Smooth muscle cell (in vitro differentiated cells): ENCODE measurements at regions not wholly inside any gene's neighbourhood (a gene's known extent, or its start where the extent isn't known, plus 50 kb on each side); places are given as distances from the start of the nearest gene placed in this dataset.

Source experiments
- DNase-seq: peaks from one replicate; lab custom pipeline; 2025; ENCODE audit not compliant: unreplicated experiment; lab: John Stamatoyannopoulos, UW
- H2AFZ ChIP-seq: fragments of 200-600 bp; sonication (generic); 2 replicates; pipeline ENCODE4 v1.6.0; 2016; ENCODE audit warnings: antibody characterized with exemption, low read depth, mild to moderate bottlenecking
- H3F3A ChIP-seq: fragments of 200-600 bp; sonication (generic); 2 replicates; pipeline ENCODE4 v1.6.0; 2017; ENCODE audit warnings: antibody characterized with exemption, low read depth
- H3K27ac ChIP-seq: fragments of 200-600 bp; sonication (generic); 2 replicates; pipeline ENCODE4 v1.5.1; 2016; ENCODE audit warnings: low read depth, mild to moderate bottlenecking
- H3K27me3 ChIP-seq: fragments of 200-600 bp; sonication (generic); 2 replicates; pipeline ENCODE4 v1.6.1; 2016; ENCODE audit warnings: low read depth, mild to moderate bottlenecking
- H3K36me3 ChIP-seq: fragments of 200-600 bp; sonication (generic); 2 replicates; pipeline ENCODE4 v1.5.1; 2016; ENCODE audit warnings: low read depth
- H3K4me1 ChIP-seq: fragments of 200-600 bp; sonication (generic); 2 replicates; pipeline ENCODE4 v1.5.1; 2016; ENCODE audit warnings: low read depth
- H3K4me2 ChIP-seq: fragments of 200-600 bp; sonication (generic); 2 replicates; pipeline ENCODE4 v1.6.0; 2016; ENCODE audit warnings: mild to moderate bottlenecking
- H3K4me3 ChIP-seq: fragments of 200-600 bp; sonication (generic); 2 replicates; pipeline ENCODE4 v1.5.1; 2016; ENCODE audit warnings: mild to moderate bottlenecking
- H3K79me2 ChIP-seq: fragments of 200-600 bp; sonication (generic); 2 replicates; pipeline ENCODE4 v1.6.0; 2016; ENCODE audit warnings: low read depth, mild to moderate bottlenecking
- H3K9ac ChIP-seq: fragments of 200-600 bp; sonication (generic); 2 replicates; pipeline ENCODE4 v1.6.0; 2016; ENCODE audit warnings: low read depth
- H3K9me3 ChIP-seq: fragments of 200-600 bp; sonication (generic); replicated peaks from 2 replicates; pipeline ENCODE4 v1.5.1; 2016; ENCODE audit warnings: low read depth
- H4K20me1 ChIP-seq: fragments of 200-600 bp; sonication (generic); 2 replicates; pipeline ENCODE4 v1.6.0; 2016; ENCODE audit warnings: low read depth
- WGBS: methylation state at CpG from one replicate; pipeline ENCODE4 v1.1.7; 2016; ENCODE audit warnings: low lambda C conversion rate; 5-methylcytosine and 5-hydroxymethylcytosine counted together
- TF ChIP-seq, protein P1 (sequence below): fragments of 200-600 bp; sonication (generic); IDR thresholded peaks from 2 replicates; pipeline ENCODE4 v1.5.1; 2017; ENCODE audit warnings: borderline replicate concordance, mild to moderate bottlenecking, antibody characterized with exemption; ENCODE audit not compliant: insufficient read depth, poor library complexity, severe bottlenecking

GRCh38 chr20:48558906-48559305 lies 268.9 kb downstream of the PREX1 start:
- Histone ChIP-seq H3K9ac (no peak overlapping the region), H3K4me3 (no peak overlapping the region), H3K79me2 (no peaks in the 10 kb centered on the region), H3K36me3 (no peaks in the 10 kb centered on the region), H3K27me3 (no peaks in the 10 kb centered on the region), H4K20me1 (no peaks in the 10 kb centered on the region), H3K4me2 (peak overlapping the region; percentile 48), H3K27ac (no peak overlapping the region), H3K4me1 (peaks cover 8% of the 10 kb centered on the region), H3F3A (peaks cover 4% of the 10 kb centered on the region), H2AFZ (no peak overlapping the region), H3K9me3 (no peaks in the 10 kb centered on the region)
- DNase-seq, result no peak
- TF ChIP-seq, protein P1, sequence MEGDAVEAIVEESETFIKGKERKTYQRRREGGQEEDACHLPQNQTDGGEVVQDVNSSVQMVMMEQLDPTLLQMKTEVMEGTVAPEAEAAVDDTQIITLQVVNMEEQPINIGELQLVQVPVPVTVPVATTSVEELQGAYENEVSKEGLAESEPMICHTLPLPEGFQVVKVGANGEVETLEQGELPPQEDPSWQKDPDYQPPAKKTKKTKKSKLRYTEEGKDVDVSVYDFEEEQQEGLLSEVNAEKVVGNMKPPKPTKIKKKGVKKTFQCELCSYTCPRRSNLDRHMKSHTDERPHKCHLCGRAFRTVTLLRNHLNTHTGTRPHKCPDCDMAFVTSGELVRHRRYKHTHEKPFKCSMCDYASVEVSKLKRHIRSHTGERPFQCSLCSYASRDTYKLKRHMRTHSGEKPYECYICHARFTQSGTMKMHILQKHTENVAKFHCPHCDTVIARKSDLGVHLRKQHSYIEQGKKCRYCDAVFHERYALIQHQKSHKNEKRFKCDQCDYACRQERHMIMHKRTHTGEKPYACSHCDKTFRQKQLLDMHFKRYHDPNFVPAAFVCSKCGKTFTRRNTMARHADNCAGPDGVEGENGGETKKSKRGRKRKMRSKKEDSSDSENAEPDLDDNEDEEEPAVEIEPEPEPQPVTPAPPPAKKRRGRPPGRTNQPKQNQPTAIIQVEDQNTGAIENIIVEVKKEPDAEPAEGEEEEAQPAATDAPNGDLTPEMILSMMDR, result no peak
- 44% methylated on average over 4 of the region's 4 CpGs for WGBS

DNA sequence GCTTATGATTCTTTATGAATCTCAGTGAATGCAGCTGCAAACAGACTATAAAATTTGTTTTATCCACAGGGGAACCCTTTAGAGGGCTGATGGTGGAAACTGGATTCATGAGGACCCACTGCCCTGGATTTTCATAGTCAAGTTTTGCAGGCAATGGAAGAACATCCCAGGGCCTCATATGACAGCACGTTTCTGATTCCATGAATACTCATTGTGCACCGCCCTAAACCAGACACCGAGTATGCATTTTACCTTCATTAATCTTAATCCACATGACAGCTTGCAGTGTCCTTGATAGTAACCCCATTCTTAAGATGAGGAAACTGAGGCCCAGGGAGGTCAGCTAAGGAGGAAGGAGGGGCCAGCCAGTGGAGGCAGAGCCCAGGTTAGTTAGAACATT lies 270.4 kb downstream of the PREX1 start:
- Histone ChIP-seq H3K9me3 (no peaks in the 10 kb centered on the region), H2AFZ (no peak overlapping the region), H3K4me1 (peaks cover 8% of the 10 kb centered on the region), H3K27ac (no peak overlapping the region), H3K4me2 (no peak overlapping the region), H3K27me3 (no peaks in the 10 kb centered on the region), H3F3A (peaks cover 4% of the 10 kb centered on the region), H4K20me1 (no peaks in the 10 kb centered on the region), H3K36me3 (no peaks in the 10 kb centered on the region), H3K9ac (no peak overlapping the region), H3K79me2 (no peaks in the 10 kb centered on the region), H3K4me3 (no peak overlapping the region)
- TF ChIP-seq, protein P1, result no peak
- no peak for DNase-seq
- 81% methylated on average over 3 of the region's 3 CpGs for WGBS

- Histone ChIP-seq H3K9ac (no peak overlapping the region), H3K9me3 (no peaks in the 10 kb centered on the region), H3K36me3 (no peaks in the 10 kb centered on the region), H3K27me3 (no peaks in the 10 kb centered on the region), H3K79me2 (no peaks in the 10 kb centered on the region), H3K4me3 (no peak overlapping the region), H4K20me1 (no peaks in the 10 kb centered on the region), H3F3A (peaks cover 4% of the 10 kb centered on the region), H2AFZ (no peak overlapping the region), H3K4me1 (peaks cover 8% of the 10 kb centered on the region), H3K4me2 (no peak overlapping the region), H3K27ac (no peak overlapping the region)
- WGBS, result 23% methylated on average over 6 of the region's 6 CpGs
- TF ChIP-seq, protein P1, result no peak
- DNase-seq, result no peak
These were observed 270.8 kb downstream of the PREX1 start for GRCh38 chr20:48556956-48557355.

- H3K9ac ChIP-seq, result no peak overlapping the region
- no peak overlapping the region for H3K4me3 ChIP-seq
- no peak overlapping the region for H2AFZ ChIP-seq
- H4K20me1 ChIP-seq, result no peaks in the 10 kb centered on the region
- no peaks in the 10 kb centered on the region for H3K27me3 ChIP-seq
- H3K4me2 ChIP-seq, result no peak overlapping the region
- WGBS, result 75% methylated on average over 8 of the region's 8 CpGs
- no peaks in the 10 kb centered on the region for H3F3A ChIP-seq
- H3K79me2 ChIP-seq, result no peaks in the 10 kb centered on the region
- no peaks in the 10 kb centered on the region for H3K36me3 ChIP-seq
- H3K9me3 ChIP-seq, result no peaks in the 10 kb centered on the region
- H3K4me1 ChIP-seq, result peaks cover 2% of the 10 kb centered on the region
- TF ChIP-seq, protein P1, result no peak
- no peak overlapping the region for H3K27ac ChIP-seq
- no peak for DNase-seq
These were observed 275.2 kb downstream of the PREX1 start for GRCh38 chr20:48552550-48552949.
